ENCODE measurements at regions not wholly inside any gene's neighbourhood (a gene's known extent, or its start where the extent isn't known, plus 50 kb on each side); places are given as distances from the start of the nearest gene placed in this dataset.

GRCh38 chr16:9555051-9555450 is 463.6 kb downstream of the HAPSTR1 start:
- DNase-seq (ENCODE audit: low read depth): no peak
- no peak overlapping the region for H3K4me3 ChIP-seq (ENCODE audit: low read depth, low read length)
- TF ChIP-seq, protein P1, sequence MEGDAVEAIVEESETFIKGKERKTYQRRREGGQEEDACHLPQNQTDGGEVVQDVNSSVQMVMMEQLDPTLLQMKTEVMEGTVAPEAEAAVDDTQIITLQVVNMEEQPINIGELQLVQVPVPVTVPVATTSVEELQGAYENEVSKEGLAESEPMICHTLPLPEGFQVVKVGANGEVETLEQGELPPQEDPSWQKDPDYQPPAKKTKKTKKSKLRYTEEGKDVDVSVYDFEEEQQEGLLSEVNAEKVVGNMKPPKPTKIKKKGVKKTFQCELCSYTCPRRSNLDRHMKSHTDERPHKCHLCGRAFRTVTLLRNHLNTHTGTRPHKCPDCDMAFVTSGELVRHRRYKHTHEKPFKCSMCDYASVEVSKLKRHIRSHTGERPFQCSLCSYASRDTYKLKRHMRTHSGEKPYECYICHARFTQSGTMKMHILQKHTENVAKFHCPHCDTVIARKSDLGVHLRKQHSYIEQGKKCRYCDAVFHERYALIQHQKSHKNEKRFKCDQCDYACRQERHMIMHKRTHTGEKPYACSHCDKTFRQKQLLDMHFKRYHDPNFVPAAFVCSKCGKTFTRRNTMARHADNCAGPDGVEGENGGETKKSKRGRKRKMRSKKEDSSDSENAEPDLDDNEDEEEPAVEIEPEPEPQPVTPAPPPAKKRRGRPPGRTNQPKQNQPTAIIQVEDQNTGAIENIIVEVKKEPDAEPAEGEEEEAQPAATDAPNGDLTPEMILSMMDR (IDR thresholded peaks at IDR 0.05; ENCODE audit: insufficient read depth, low read length): no peak

DNA sequence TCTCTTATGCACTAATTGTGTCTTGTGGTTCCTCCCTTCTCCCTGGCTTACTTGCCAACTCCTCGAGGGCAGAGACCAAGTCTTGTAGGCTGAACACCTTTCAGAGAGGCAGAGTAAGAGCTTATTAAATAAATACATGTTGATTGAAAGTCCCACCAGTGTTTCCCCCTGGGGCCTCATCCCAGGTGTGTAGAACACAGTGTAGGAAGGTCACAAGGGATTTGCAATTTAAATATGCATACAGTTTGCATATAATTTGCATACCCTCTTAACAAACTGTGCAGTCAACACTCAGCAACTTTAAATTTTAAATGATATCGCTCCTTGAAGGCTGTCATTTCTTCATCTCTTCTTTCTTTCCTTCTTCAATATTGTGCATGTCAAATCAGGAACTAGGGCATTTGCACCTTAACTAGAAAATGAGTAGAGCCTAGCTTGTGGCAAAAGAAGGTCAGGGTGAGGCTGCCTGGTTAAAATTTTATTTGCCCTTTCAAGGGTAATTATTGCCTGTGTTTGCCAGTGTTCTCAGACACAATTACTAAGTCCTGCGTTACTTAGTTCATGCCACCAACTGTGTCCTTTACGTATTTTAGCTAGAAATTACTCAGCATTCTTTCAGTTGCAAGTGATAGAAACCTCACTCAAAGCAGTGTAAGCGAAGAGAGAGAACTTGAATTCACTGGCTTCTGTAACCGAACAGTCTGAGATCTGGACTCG is 465.7 kb downstream of the HAPSTR1 start:
- H3K4me3 ChIP-seq (ENCODE audit: low read depth, low read length): no peak overlapping the region
- TF ChIP-seq, protein P1 (IDR thresholded peaks at IDR 0.05; ENCODE audit: insufficient read depth, low read length): no peak
- no peak for DNase-seq (ENCODE audit: low read depth)

DNA sequence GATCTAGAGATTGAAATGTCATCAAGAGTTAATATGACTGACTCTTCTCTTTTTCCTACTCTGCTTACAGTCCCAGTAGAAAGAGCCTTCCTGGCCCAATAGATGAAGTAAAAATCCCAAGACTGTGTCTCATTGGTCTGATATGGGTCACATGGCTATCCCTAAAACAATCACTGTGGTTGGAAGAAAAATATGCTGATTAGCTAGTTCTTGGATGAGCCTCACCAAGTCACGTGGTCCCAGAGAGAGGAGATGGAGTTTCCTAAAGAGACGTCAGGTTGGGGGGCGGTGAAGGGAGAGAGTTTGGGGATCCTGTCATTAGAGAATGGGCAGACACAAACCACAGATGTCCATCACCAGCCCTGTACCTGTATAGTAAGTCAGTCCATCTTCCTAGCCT is 466.3 kb downstream of the HAPSTR1 start:
- no peak for DNase-seq (ENCODE audit: low read depth)
- no peak overlapping the region for H3K4me3 ChIP-seq (ENCODE audit: low read depth, low read length)
- TF ChIP-seq, protein P1 (IDR thresholded peaks at IDR 0.05; ENCODE audit: insufficient read depth, low read length): no peak

- DNase-seq (ENCODE audit: low read depth): no peak
- TF ChIP-seq, protein P1 (IDR thresholded peaks at IDR 0.05; ENCODE audit: insufficient read depth, low read length): no peak
- no peak overlapping the region for H3K4me3 ChIP-seq (ENCODE audit: low read depth, low read length)
Observed at GRCh38 chr16:9566099-9566498, 474.7 kb downstream of the HAPSTR1 start.

- DNase-seq (ENCODE audit: low read depth): no peak
- no peak overlapping the region for H3K4me3 ChIP-seq (ENCODE audit: low read depth, low read length)
- TF ChIP-seq, protein P1 (IDR thresholded peaks at IDR 0.05; ENCODE audit: insufficient read depth, low read length): no peak
Observed at GRCh38 chr16:9567666-9568065, 476.2 kb downstream of the HAPSTR1 start.

GRCh38 chr16:9568261-9568660 is 476.8 kb downstream of the HAPSTR1 start:
- TF ChIP-seq, protein P1 (IDR thresholded peaks at IDR 0.05; ENCODE audit: insufficient read depth, low read length): no peak
- DNase-seq (ENCODE audit: low read depth): no peak
- H3K4me3 ChIP-seq (ENCODE audit: low read depth, low read length): no peak overlapping the region

- no peak for DNase-seq (ENCODE audit: low read depth)
- H3K4me3 ChIP-seq (ENCODE audit: low read depth, low read length): no peak overlapping the region
- TF ChIP-seq, protein P1 (IDR thresholded peaks at IDR 0.05; ENCODE audit: insufficient read depth, low read length): no peak
Observed at GRCh38 chr16:9570521-9570920, 479.1 kb downstream of the HAPSTR1 start.

All from fibroblast of the aortic adventitia (primary cell).